B cell (primary cell): ENCODE measurements at regions not wholly inside any gene's neighbourhood (a gene's known extent, or its start where the extent isn't known, plus 50 kb on each side); places are given as distances from the start of the nearest gene placed in this dataset.

Source experiments
- ATAC-seq: fragments of 200-7000 bp; cut with Tn5 transposase; one replicate; pipeline ENCODE4 v1.10.0; 2021; ENCODE audit warnings: low read depth, mild to moderate bottlenecking, moderate number of reproducible peaks, moderate library complexity
- CTCF ChIA-PET: fragments of 350-600 bp; sonication (Branson Sonifier 250); formaldehyde crosslinking; loops from one replicate; lab custom pipeline; 2021; ENCODE audit warnings: antibody characterized with exemption, inconsistent platforms; lab: Charles Lee
- POLR2A ChIA-PET: fragments of 350-600 bp; sonication (Branson Sonifier 250); formaldehyde crosslinking; loops from one replicate; lab custom pipeline; 2021; ENCODE audit warnings: antibody characterized with exemption; lab: Charles Lee
- DNase-seq: peaks from one replicate; pipeline ENCODE4 v3.0.0; 2013
- H2AFZ ChIP-seq: 2 replicates; pipeline ENCODE4 v1.6.1; 2012; ENCODE audit warnings: mild to moderate bottlenecking, low read depth, low read length; ENCODE audit not compliant: insufficient read depth, poor library complexity, severe bottlenecking
- H3K27ac ChIP-seq, 2 donors: 1 replicate in 1 of 2; 2 replicates in 1 of 2; pipeline ENCODE4 v1.5.1; 2012 to 2013; ENCODE audit warnings: low read length in 2 of 2, mild to moderate bottlenecking in 2 of 2, moderate library complexity in 1 of 2
- H3K27me3 ChIP-seq, 4 experiments: fragments of 200-600 bp in 1 of 4; sonication (generic) in 1 of 4; replicated peaks in 1 of 4; 1 replicate in 2 of 4; 2 replicates in 2 of 4; pipeline versions ENCODE4 v1.6.1 to v1.7.0; 2013 to 2016; ENCODE audit warnings: low read length in 3 of 4, mild to moderate bottlenecking in 2 of 4, mixed read lengths in 1 of 4, moderate library complexity in 1 of 4; ENCODE audit not compliant: insufficient read depth in 4 of 4, control insufficient read depth in 3 of 4; ENCODE audit errors: control extremely low read depth in 1 of 4
- H3K36me3 ChIP-seq, 2 experiments: replicated peaks in 1 of 2; 1 replicate in 1 of 2; 2 replicates in 1 of 2; pipeline versions ENCODE4 v1.6.1 to v1.7.1; 2013; ENCODE audit warnings: low read length in 1 of 2; ENCODE audit not compliant: insufficient read depth in 2 of 2, control insufficient read depth in 1 of 2; ENCODE audit errors: control extremely low read depth in 1 of 2, extremely low read depth in 1 of 2
- H3K4me1 ChIP-seq, 2 donors: fragments of 200-600 bp in 1 of 2; sonication (generic) in 1 of 2; 1 replicate in 1 of 2; 2 replicates in 1 of 2; pipeline versions ENCODE4 v1.5.1 to v1.6.1; 2013 to 2017; ENCODE audit warnings: low read length in 2 of 2; ENCODE audit not compliant: control insufficient read depth in 2 of 2, insufficient read depth in 2 of 2
- H3K4me2 ChIP-seq: replicated peaks from 2 replicates; pipeline ENCODE3; 2012; ENCODE audit warnings: mild to moderate bottlenecking, low read depth, low read length; ENCODE audit not compliant: poor library complexity, severe bottlenecking
- H3K4me3 ChIP-seq, 5 experiments: fragments of 200-600 bp in 1 of 5; sonication (generic) in 1 of 5; 1 replicate in 3 of 5; 2 replicates in 2 of 5; pipeline versions ENCODE4 v1.5.1 to v1.7.0; 2011 to 2016; ENCODE audit warnings: low read length in 4 of 5, mild to moderate bottlenecking in 4 of 5, low read depth in 2 of 5, control low read depth in 1 of 5, moderate library complexity in 1 of 5; ENCODE audit not compliant: insufficient read depth in 1 of 5; ENCODE audit errors: control extremely low read depth in 1 of 5, extremely low read depth in 1 of 5
- H3K79me2 ChIP-seq: fragments of 200-600 bp; sonication (generic); one replicate; pipeline ENCODE4 v1.6.0; 2016; ENCODE audit warnings: low read length; ENCODE audit not compliant: control insufficient read depth, insufficient read depth
- H3K9ac ChIP-seq: fragments of 200-600 bp; sonication (generic); 2 replicates; pipeline ENCODE4 v1.6.1; 2017; ENCODE audit warnings: mild to moderate bottlenecking, low read length, moderate library complexity
- H3K9me3 ChIP-seq, 3 donors: one replicate each; pipeline versions ENCODE4 v1.6.1 to v1.7.1; 2013; ENCODE audit warnings: low read length in 2 of 3; ENCODE audit not compliant: control insufficient read depth in 2 of 3, insufficient read depth in 1 of 3; ENCODE audit errors: control extremely low read depth in 1 of 3
- H4K20me1 ChIP-seq: 2 replicates; pipeline ENCODE4 v1.6.0; 2012; ENCODE audit warnings: mild to moderate bottlenecking, low read length; ENCODE audit not compliant: insufficient read depth, control insufficient read depth, poor library complexity, severe bottlenecking
- H3K27ac Mint-ChIP-seq: one replicate; pipeline ENCODE4 v1.8.0; 2021; ENCODE audit warnings: mixed read lengths
- H3K27me3 Mint-ChIP-seq: one replicate; pipeline ENCODE4 v1.8.0; 2021; ENCODE audit warnings: mixed read lengths
- H3K4me1 Mint-ChIP-seq: one replicate; pipeline ENCODE4 v1.8.0; 2021; ENCODE audit warnings: mixed read lengths
- H3K4me3 Mint-ChIP-seq: one replicate; pipeline ENCODE4 v1.8.0; 2021; ENCODE audit warnings: mixed read lengths
- H3K9me3 Mint-ChIP-seq: one replicate; pipeline ENCODE4 v1.8.0; 2022; ENCODE audit warnings: mixed read lengths; ENCODE audit not compliant: insufficient read depth
- EZH2 ChIP-seq: IDR thresholded peaks from 2 replicates; pipeline ENCODE4 v1.6.1; 2012; ENCODE audit warnings: borderline replicate concordance, low read depth, mild to moderate bottlenecking, moderate library complexity, low read length; ENCODE audit not compliant: insufficient read depth, poor library complexity, severe bottlenecking
- WGBS: methylation state at CpG from one replicate; pipeline ENCODE4 v1.1.5; 2013; ENCODE audit warnings: missing lambda C conversion rate; ENCODE audit not compliant: insufficient coverage; 5-methylcytosine and 5-hydroxymethylcytosine counted together
- intact Hi-C: fragments of 100-400 bp; cut with micrococcal nuclease; formaldehyde crosslinking; loops from one replicate; pipeline ENCODE4 v1.10.0; 2022
- TF ChIP-seq, protein P1 (sequence below): fragments of 200-600 bp; IDR thresholded peaks from one replicate; pipeline ENCODE4 v1.8.0; 2022; ENCODE audit warnings: antibody characterized with exemption, mild to moderate bottlenecking

DNA sequence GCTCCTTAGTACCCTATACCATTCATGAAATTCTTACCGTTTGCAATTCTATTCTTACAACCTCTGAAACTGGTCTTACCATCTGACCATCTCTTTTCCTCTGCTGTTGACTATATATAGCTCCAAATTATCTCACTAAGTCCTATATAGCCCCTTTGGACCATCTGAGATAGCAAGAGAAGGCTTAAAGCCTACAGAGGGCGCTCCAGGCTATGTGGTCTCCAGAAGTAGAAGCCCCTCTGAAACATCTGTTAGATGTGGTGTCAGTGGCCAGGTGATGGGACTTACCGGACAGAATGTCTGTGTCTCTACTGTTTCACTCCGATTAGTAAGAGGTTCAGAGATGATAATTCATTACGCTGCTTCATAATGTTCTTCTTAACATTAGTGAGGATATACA is 140.7 kb upstream of the BMP2 start:
- no peak overlapping the region for H3K9ac ChIP-seq
- no peak overlapping the region for H3K4me2 ChIP-seq
- no peak overlapping the region for H3K4me3 ChIP-seq
- no peaks in the 10 kb centered on the region for H3K9me3 ChIP-seq
- H4K20me1 ChIP-seq = no peaks in the 10 kb centered on the region
- no peaks in the 10 kb centered on the region for H3K27me3 ChIP-seq
- intact Hi-C loops = no loop called here
- ChIA-PET POLR2A (no interaction called here), CTCF (no interaction called here)
- Mint-ChIP-seq H3K4me3 (no peak overlapping the region), H3K27me3 (no peaks in the 10 kb centered on the region), H3K9me3 (peaks cover 3% of the 10 kb centered on the region), H3K4me1 (no peaks in the 10 kb centered on the region), H3K27ac (no peak overlapping the region)
- no peaks in the 10 kb centered on the region for H3K4me1 ChIP-seq
- H3K36me3 ChIP-seq = no peaks in the 10 kb centered on the region
- no peaks in the 10 kb centered on the region for H3K79me2 ChIP-seq
- WGBS = 93% methylated on average over 3 of the region's 5 CpGs
- H3K27ac ChIP-seq = no peak overlapping the region
- DNase-seq (no peak), ATAC-seq (no peak)
- no peak overlapping the region for H2AFZ ChIP-seq
- no peak for TF ChIP-seq EZH2
- TF ChIP-seq, protein P1, sequence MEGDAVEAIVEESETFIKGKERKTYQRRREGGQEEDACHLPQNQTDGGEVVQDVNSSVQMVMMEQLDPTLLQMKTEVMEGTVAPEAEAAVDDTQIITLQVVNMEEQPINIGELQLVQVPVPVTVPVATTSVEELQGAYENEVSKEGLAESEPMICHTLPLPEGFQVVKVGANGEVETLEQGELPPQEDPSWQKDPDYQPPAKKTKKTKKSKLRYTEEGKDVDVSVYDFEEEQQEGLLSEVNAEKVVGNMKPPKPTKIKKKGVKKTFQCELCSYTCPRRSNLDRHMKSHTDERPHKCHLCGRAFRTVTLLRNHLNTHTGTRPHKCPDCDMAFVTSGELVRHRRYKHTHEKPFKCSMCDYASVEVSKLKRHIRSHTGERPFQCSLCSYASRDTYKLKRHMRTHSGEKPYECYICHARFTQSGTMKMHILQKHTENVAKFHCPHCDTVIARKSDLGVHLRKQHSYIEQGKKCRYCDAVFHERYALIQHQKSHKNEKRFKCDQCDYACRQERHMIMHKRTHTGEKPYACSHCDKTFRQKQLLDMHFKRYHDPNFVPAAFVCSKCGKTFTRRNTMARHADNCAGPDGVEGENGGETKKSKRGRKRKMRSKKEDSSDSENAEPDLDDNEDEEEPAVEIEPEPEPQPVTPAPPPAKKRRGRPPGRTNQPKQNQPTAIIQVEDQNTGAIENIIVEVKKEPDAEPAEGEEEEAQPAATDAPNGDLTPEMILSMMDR = no peak

DNA sequence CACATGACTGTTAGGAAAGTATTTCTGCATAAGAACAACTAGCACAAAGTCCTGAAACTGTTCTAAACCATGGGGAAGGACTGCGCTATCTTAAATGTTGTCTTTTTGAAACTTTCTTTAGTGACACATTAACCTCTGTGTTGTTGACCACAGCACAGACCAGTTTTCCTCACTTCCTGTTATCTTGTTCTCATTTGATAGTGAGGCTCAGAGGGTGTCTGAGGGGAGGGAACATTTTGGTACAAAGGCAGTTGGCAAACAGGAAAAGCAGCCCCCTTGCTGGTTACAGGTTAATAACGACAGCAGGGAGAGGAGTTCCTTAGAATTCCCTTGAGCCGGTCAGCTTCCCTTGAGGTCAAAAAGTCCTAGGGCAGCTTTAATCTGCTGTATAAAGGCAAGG is 143.5 kb upstream of the BMP2 start:
- ChIA-PET CTCF (no interaction called here), POLR2A (no interaction called here)
- H2AFZ ChIP-seq = no peak overlapping the region
- no peak for ATAC-seq
- no peak for DNase-seq
- no peak overlapping the region for H3K4me2 ChIP-seq
- no peak overlapping the region for H3K27ac ChIP-seq
- Mint-ChIP-seq H3K4me1 (no peaks in the 10 kb centered on the region), H3K27ac (no peak overlapping the region), H3K27me3 (no peaks in the 10 kb centered on the region), H3K9me3 (peaks cover 3% of the 10 kb centered on the region), H3K4me3 (no peak overlapping the region)
- H3K36me3 ChIP-seq = no peaks in the 10 kb centered on the region
- no peaks in the 10 kb centered on the region for H4K20me1 ChIP-seq
- H3K79me2 ChIP-seq = no peaks in the 10 kb centered on the region
- no peaks in the 10 kb centered on the region for H3K4me1 ChIP-seq
- no peak overlapping the region for H3K4me3 ChIP-seq
- no peaks in the 10 kb centered on the region for H3K27me3 ChIP-seq
- TF ChIP-seq, protein P1 = no peak
- TF ChIP-seq EZH2 = no peak
- no peaks in the 10 kb centered on the region for H3K9me3 ChIP-seq
- no peak overlapping the region for H3K9ac ChIP-seq
- intact Hi-C loops = no loop called here
- 5% methylated on average over 2 of the region's 3 CpGs for WGBS
